ENCODE measurements at regions not wholly inside any gene's neighbourhood (a gene's known extent, or its start where the extent isn't known, plus 50 kb on each side); places are given as distances from the start of the nearest gene placed in this dataset.

- Histone ChIP-seq H3K36me3 (ENCODE audit: control insufficient read depth, insufficient read depth, low read length) (no peaks in the 10 kb centered on the region), H3K4me1 (ENCODE audit: control insufficient read depth, insufficient read depth, low read length) (no peaks in the 10 kb centered on the region), H3K27me3 (ENCODE audit: control insufficient read depth, insufficient read depth, low read length) (no peaks in the 10 kb centered on the region), H3K9ac (ENCODE audit: low read depth, low read length) (no peak overlapping the region), H3K4me3 (ENCODE audit: low read depth, low read length) (no peak overlapping the region), H3K9me3 (ENCODE audit: control insufficient read depth, insufficient read depth, low read length) (no peaks in the 10 kb centered on the region), H3K27ac (ENCODE audit: low read depth, low read length) (no peak overlapping the region)
Observed at GRCh38 chr14:43041207-43041606, 1434.5 kb downstream of the LRFN5 start.

GRCh38 chr14:43039881-43040280 is 1433.2 kb downstream of the LRFN5 start:
- no peaks in the 10 kb centered on the region for H3K4me1 ChIP-seq (ENCODE audit: control insufficient read depth, insufficient read depth, low read length)
- no peaks in the 10 kb centered on the region for H3K36me3 ChIP-seq (ENCODE audit: control insufficient read depth, insufficient read depth, low read length)
- H3K9me3 ChIP-seq (ENCODE audit: control insufficient read depth, insufficient read depth, low read length): no peaks in the 10 kb centered on the region
- H3K27me3 ChIP-seq (ENCODE audit: control insufficient read depth, insufficient read depth, low read length): no peaks in the 10 kb centered on the region
- no peak overlapping the region for H3K4me3 ChIP-seq (ENCODE audit: low read depth, low read length)
- H3K9ac ChIP-seq (ENCODE audit: low read depth, low read length): no peak overlapping the region
- no peak overlapping the region for H3K27ac ChIP-seq (ENCODE audit: low read depth, low read length)

GRCh38 chr14:43031598-43031997 is 1424.9 kb downstream of the LRFN5 start:
- Histone ChIP-seq H3K27me3 (ENCODE audit: control insufficient read depth, insufficient read depth, low read length) (no peaks in the 10 kb centered on the region), H3K27ac (ENCODE audit: low read depth, low read length) (no peak overlapping the region), H3K9ac (ENCODE audit: low read depth, low read length) (no peak overlapping the region), H3K36me3 (ENCODE audit: control insufficient read depth, insufficient read depth, low read length) (no peaks in the 10 kb centered on the region), H3K9me3 (ENCODE audit: control insufficient read depth, insufficient read depth, low read length) (no peaks in the 10 kb centered on the region), H3K4me1 (ENCODE audit: control insufficient read depth, insufficient read depth, low read length) (no peaks in the 10 kb centered on the region), H3K4me3 (ENCODE audit: low read depth, low read length) (no peak overlapping the region)

GRCh38 chr14:43022094-43022800 is 1415.6 kb downstream of the LRFN5 start:
- no peak overlapping the region for H3K27ac ChIP-seq (ENCODE audit: low read depth, low read length)
- no peaks in the 10 kb centered on the region for H3K9me3 ChIP-seq (ENCODE audit: control insufficient read depth, insufficient read depth, low read length)
- no peaks in the 10 kb centered on the region for H3K4me1 ChIP-seq (ENCODE audit: control insufficient read depth, insufficient read depth, low read length)
- H3K4me3 ChIP-seq (ENCODE audit: low read depth, low read length): no peak overlapping the region
- H3K27me3 ChIP-seq (ENCODE audit: control insufficient read depth, insufficient read depth, low read length): no peaks in the 10 kb centered on the region
- no peak overlapping the region for H3K9ac ChIP-seq (ENCODE audit: low read depth, low read length)
- no peaks in the 10 kb centered on the region for H3K36me3 ChIP-seq (ENCODE audit: control insufficient read depth, insufficient read depth, low read length)

- no peak overlapping the region for H3K4me3 ChIP-seq (ENCODE audit: low read depth, low read length)
- no peaks in the 10 kb centered on the region for H3K9me3 ChIP-seq (ENCODE audit: control insufficient read depth, insufficient read depth, low read length)
- no peaks in the 10 kb centered on the region for H3K4me1 ChIP-seq (ENCODE audit: control insufficient read depth, insufficient read depth, low read length)
- no peak overlapping the region for H3K9ac ChIP-seq (ENCODE audit: low read depth, low read length)
- no peak overlapping the region for H3K27ac ChIP-seq (ENCODE audit: low read depth, low read length)
- no peaks in the 10 kb centered on the region for H3K27me3 ChIP-seq (ENCODE audit: control insufficient read depth, insufficient read depth, low read length)
- no peaks in the 10 kb centered on the region for H3K36me3 ChIP-seq (ENCODE audit: control insufficient read depth, insufficient read depth, low read length)
Observed at GRCh38 chr14:43019826-43020225, 1413.2 kb downstream of the LRFN5 start.

GRCh38 chr14:43014338-43014737 is 1407.7 kb downstream of the LRFN5 start:
- Histone ChIP-seq H3K9ac (ENCODE audit: low read depth, low read length) (no peak overlapping the region), H3K4me3 (ENCODE audit: low read depth, low read length) (no peak overlapping the region), H3K36me3 (ENCODE audit: control insufficient read depth, insufficient read depth, low read length) (no peaks in the 10 kb centered on the region), H3K27ac (ENCODE audit: low read depth, low read length) (no peak overlapping the region), H3K27me3 (ENCODE audit: control insufficient read depth, insufficient read depth, low read length) (no peaks in the 10 kb centered on the region), H3K4me1 (ENCODE audit: control insufficient read depth, insufficient read depth, low read length) (no peaks in the 10 kb centered on the region), H3K9me3 (ENCODE audit: control insufficient read depth, insufficient read depth, low read length) (peaks cover 11% of the 10 kb centered on the region)

- Histone ChIP-seq H3K27ac (ENCODE audit: low read depth, low read length) (no peak overlapping the region), H3K9ac (ENCODE audit: low read depth, low read length) (no peak overlapping the region), H3K9me3 (ENCODE audit: control insufficient read depth, insufficient read depth, low read length) (peaks cover 22% of the 10 kb centered on the region), H3K4me3 (ENCODE audit: low read depth, low read length) (no peak overlapping the region), H3K27me3 (ENCODE audit: control insufficient read depth, insufficient read depth, low read length) (no peaks in the 10 kb centered on the region), H3K36me3 (ENCODE audit: control insufficient read depth, insufficient read depth, low read length) (no peaks in the 10 kb centered on the region), H3K4me1 (ENCODE audit: control insufficient read depth, insufficient read depth, low read length) (no peaks in the 10 kb centered on the region)
Observed at GRCh38 chr14:43012817-43013216, 1406.1 kb downstream of the LRFN5 start.

- H3K9ac ChIP-seq (ENCODE audit: low read depth, low read length): no peak overlapping the region
- H3K4me1 ChIP-seq (ENCODE audit: control insufficient read depth, insufficient read depth, low read length): no peaks in the 10 kb centered on the region
- H3K36me3 ChIP-seq (ENCODE audit: control insufficient read depth, insufficient read depth, low read length): no peaks in the 10 kb centered on the region
- H3K4me3 ChIP-seq (ENCODE audit: low read depth, low read length): no peak overlapping the region
- H3K27me3 ChIP-seq (ENCODE audit: control insufficient read depth, insufficient read depth, low read length): no peaks in the 10 kb centered on the region
- H3K27ac ChIP-seq (ENCODE audit: low read depth, low read length): no peak overlapping the region
- peaks cover 81% of the 10 kb centered on the region for H3K9me3 ChIP-seq (ENCODE audit: control insufficient read depth, insufficient read depth, low read length)
Observed at GRCh38 chr14:43005807-43006206, 1399.1 kb downstream of the LRFN5 start.

- Histone ChIP-seq H3K36me3 (ENCODE audit: control insufficient read depth, insufficient read depth, low read length) (no peaks in the 10 kb centered on the region), H3K9ac (ENCODE audit: low read depth, low read length) (no peak overlapping the region), H3K9me3 (ENCODE audit: control insufficient read depth, insufficient read depth, low read length) (peaks cover 74% of the 10 kb centered on the region), H3K4me1 (ENCODE audit: control insufficient read depth, insufficient read depth, low read length) (no peaks in the 10 kb centered on the region), H3K27ac (ENCODE audit: low read depth, low read length) (no peak overlapping the region), H3K27me3 (ENCODE audit: control insufficient read depth, insufficient read depth, low read length) (no peaks in the 10 kb centered on the region), H3K4me3 (ENCODE audit: low read depth, low read length) (no peak overlapping the region)
Observed at GRCh38 chr14:43003845-43004244, 1397.2 kb downstream of the LRFN5 start.

GRCh38 chr14:43001731-43002130 is 1395.1 kb downstream of the LRFN5 start:
- no peaks in the 10 kb centered on the region for H3K36me3 ChIP-seq (ENCODE audit: control insufficient read depth, insufficient read depth, low read length)
- H3K27me3 ChIP-seq (ENCODE audit: control insufficient read depth, insufficient read depth, low read length): no peaks in the 10 kb centered on the region
- no peaks in the 10 kb centered on the region for H3K4me1 ChIP-seq (ENCODE audit: control insufficient read depth, insufficient read depth, low read length)
- no peak overlapping the region for H3K9ac ChIP-seq (ENCODE audit: low read depth, low read length)
- no peak overlapping the region for H3K4me3 ChIP-seq (ENCODE audit: low read depth, low read length)
- H3K9me3 ChIP-seq (ENCODE audit: control insufficient read depth, insufficient read depth, low read length): peaks cover 59% of the 10 kb centered on the region
- no peak overlapping the region for H3K27ac ChIP-seq (ENCODE audit: low read depth, low read length)

- no peaks in the 10 kb centered on the region for H3K4me1 ChIP-seq (ENCODE audit: control insufficient read depth, insufficient read depth, low read length)
- H3K36me3 ChIP-seq (ENCODE audit: control insufficient read depth, insufficient read depth, low read length): no peaks in the 10 kb centered on the region
- no peak overlapping the region for H3K27ac ChIP-seq (ENCODE audit: low read depth, low read length)
- H3K4me3 ChIP-seq (ENCODE audit: low read depth, low read length): no peak overlapping the region
- no peak overlapping the region for H3K9ac ChIP-seq (ENCODE audit: low read depth, low read length)
- no peaks in the 10 kb centered on the region for H3K27me3 ChIP-seq (ENCODE audit: control insufficient read depth, insufficient read depth, low read length)
- H3K9me3 ChIP-seq (ENCODE audit: control insufficient read depth, insufficient read depth, low read length): no peaks in the 10 kb centered on the region
Observed at GRCh38 chr14:42994051-42994736, 1387.5 kb downstream of the LRFN5 start.

Measured in HUES48 (cell line).